H1 (cell line): ENCODE measurements at regions not wholly inside any gene's neighbourhood (a gene's known extent, or its start where the extent isn't known, plus 50 kb on each side); places are given as distances from the start of the nearest gene placed in this dataset.
"Not testable (repeated sequence)": the region's sequence is repeated elsewhere in the genome, so short reads cannot be mapped to it uniquely, and the experiment has no call there.

Experiments used
- CTCF ChIA-PET: fragments of 300-600 bp; sonication (Branson Sonifier 250); formaldehyde crosslinking; loops from one replicate; lab custom pipeline; 2021; ENCODE audit not compliant: partially characterized antibody; lab: Charles Lee
- POLR2A ChIA-PET: fragments of 300-600 bp; sonication (Branson Sonifier 250); formaldehyde crosslinking; loops from one replicate; lab custom pipeline; 2021; ENCODE audit warnings: inconsistent platforms; ENCODE audit not compliant: partially characterized antibody; lab: Charles Lee
- DNase-seq, 2 experiments: peaks; one replicate each; pipeline versions ENCODE4 v3.0.0 to v3.0.0-alpha.2; 2010 to 2022; ENCODE audit warnings: low spot score in 2 of 2, low read depth in 1 of 2, mixed read lengths in 1 of 2
- FAIRE-seq: peaks from 2 replicates; lab custom pipeline; 2011; peaks lifted over from hg19 to GRCh38; lab: Jason Lieb, UNC
- H2AFZ ChIP-seq: 2 replicates; pipeline ENCODE4 v1.8.1; 2012; ENCODE audit warnings: low read length, inconsistent platforms
- H2AK5ac ChIP-seq: 2 replicates; pipeline ENCODE4 v1.6.1; 2013; ENCODE audit warnings: low read depth, low read length
- H2BK120ac ChIP-seq: replicated peaks from 2 replicates; pipeline ENCODE3; 2013; ENCODE audit warnings: low read depth, low read length, inconsistent platforms
- H2BK12ac ChIP-seq: 2 replicates; pipeline ENCODE4 v1.6.1; 2013; ENCODE audit warnings: low read depth, low read length
- H2BK15ac ChIP-seq: 2 replicates; pipeline ENCODE4 v1.6.1; 2013; ENCODE audit warnings: low read length
- H2BK20ac ChIP-seq: 2 replicates; pipeline ENCODE4 v1.6.1; 2013; ENCODE audit warnings: low read length
- H2BK5ac ChIP-seq: 2 replicates; pipeline ENCODE4 v1.6.1; 2013; ENCODE audit warnings: low read depth, low read length
- H3K14ac ChIP-seq: 2 replicates; pipeline ENCODE4 v1.6.1; 2013; ENCODE audit warnings: inconsistent platforms; ENCODE audit not compliant: insufficient read length
- H3K18ac ChIP-seq: 2 replicates; pipeline ENCODE4 v1.6.1; 2013; ENCODE audit warnings: low read length; ENCODE audit errors: extremely low read depth
- H3K23ac ChIP-seq: 2 replicates; pipeline ENCODE4 v1.6.1; 2013; ENCODE audit warnings: inconsistent platforms; ENCODE audit not compliant: insufficient read length
- H3K23me2 ChIP-seq: 2 replicates; pipeline ENCODE4 v1.6.1; 2013; ENCODE audit warnings: low read depth, low read length
- H3K27ac ChIP-seq: 2 replicates; pipeline ENCODE4 v1.6.1; 2011; ENCODE audit warnings: low read depth, low read length, inconsistent platforms
- H3K27me3 ChIP-seq, 4 experiments: replicated peaks in 1 of 4; 1 replicate in 1 of 4; 2 replicates in 3 of 4; pipeline versions ENCODE4 v1.6.1 to v1.8.1; 2011 to 2013; ENCODE audit warnings: low read length in 3 of 4, mild to moderate bottlenecking in 3 of 4, inconsistent platforms in 2 of 4, mixed read lengths in 2 of 4, moderate library complexity in 1 of 4; ENCODE audit not compliant: control insufficient read depth in 3 of 4, insufficient read depth in 3 of 4; ENCODE audit errors: extremely low read depth in 1 of 4
- H3K36me3 ChIP-seq, 4 experiments: 2 replicates each; pipeline versions ENCODE4 v1.6.1 to v1.8.1; 2011 to 2013; ENCODE audit warnings: mild to moderate bottlenecking in 4 of 4, low read length in 3 of 4, moderate library complexity in 2 of 4, control low read depth in 1 of 4, inconsistent platforms in 1 of 4; ENCODE audit not compliant: insufficient read depth in 4 of 4, control insufficient read depth in 2 of 4
- H3K4ac ChIP-seq: replicated peaks from 2 replicates; pipeline ENCODE3; 2013; ENCODE audit warnings: low read length, low read depth, mixed read lengths, inconsistent platforms; ENCODE audit not compliant: insufficient read length
- H3K4me1 ChIP-seq, 4 experiments: replicated peaks in 1 of 4; 1 replicate in 1 of 4; 2 replicates in 3 of 4; pipeline versions ENCODE4 v1.6.1 to v1.8.1; 2011 to 2013; ENCODE audit warnings: low read length in 3 of 4, inconsistent platforms in 2 of 4, mixed read lengths in 1 of 4; ENCODE audit not compliant: insufficient read depth in 4 of 4, control insufficient read depth in 3 of 4
- H3K4me2 ChIP-seq, 2 experiments: 2 replicates each; pipeline versions ENCODE4 v1.6.1 to v1.8.1; 2011 to 2013; ENCODE audit warnings: low read depth in 2 of 2, low read length in 2 of 2, control low read depth in 1 of 2, inconsistent platforms in 1 of 2, mild to moderate bottlenecking in 1 of 2; ENCODE audit not compliant: insufficient read depth in 1 of 2
- H3K4me3 ChIP-seq, 4 experiments: fragments of 200-600, 300-600 bp in 1 of 4; sonication (generic), shearing (Covaris generic), sonication (Bioruptor Twin) in 1 of 4; 2 replicates each; pipeline versions ENCODE4 v1.5.1 to v1.8.1; 2011 to 2016; ENCODE audit warnings: low read length in 4 of 4, low read depth in 3 of 4, control low read depth in 2 of 4, inconsistent platforms in 2 of 4, mild to moderate bottlenecking in 2 of 4, mixed read lengths in 1 of 4, moderate library complexity in 1 of 4; ENCODE audit not compliant: insufficient read depth in 2 of 4; ENCODE audit errors: extremely low read depth in 1 of 4
- H3K56ac ChIP-seq: replicated peaks from 2 replicates; pipeline ENCODE3; 2013; ENCODE audit warnings: low read depth, mild to moderate bottlenecking, mixed read lengths, low read length, inconsistent platforms; ENCODE audit not compliant: insufficient read length
- H3K79me1 ChIP-seq: 2 replicates; pipeline ENCODE4 v1.6.1; 2013; ENCODE audit warnings: low read depth, low read length, control low read depth
- H3K79me2 ChIP-seq, 2 experiments: 2 replicates each; pipeline versions ENCODE4 v1.6.1 to v1.8.1; 2012 to 2013; ENCODE audit warnings: low read length in 2 of 2, mild to moderate bottlenecking in 2 of 2, inconsistent platforms in 1 of 2; ENCODE audit not compliant: insufficient read depth in 2 of 2, control insufficient read depth in 1 of 2
- H3K9ac ChIP-seq, 4 experiments: replicated peaks in 1 of 4; 1 replicate in 1 of 4; 2 replicates in 3 of 4; pipeline versions ENCODE4 v1.6.1 to v1.8.1; 2011 to 2013; ENCODE audit warnings: low read depth in 3 of 4, low read length in 3 of 4, control low read depth in 2 of 4, mild to moderate bottlenecking in 2 of 4, moderate library complexity in 2 of 4, inconsistent platforms in 1 of 4; ENCODE audit errors: extremely low read depth in 1 of 4
- H3K9me3 ChIP-seq, 2 experiments: 2 replicates each; pipeline versions ENCODE4 v1.6.1 to v1.8.1; 2012 to 2013; ENCODE audit warnings: mild to moderate bottlenecking in 2 of 2, moderate library complexity in 2 of 2, control low read depth in 1 of 2, inconsistent platforms in 1 of 2, low read depth in 1 of 2, low read length in 1 of 2, mixed read lengths in 1 of 2; ENCODE audit not compliant: insufficient read depth in 2 of 2
- H4K20me1 ChIP-seq, 2 experiments: replicated peaks in 1 of 2; 2 replicates each; pipeline versions ENCODE3 to v1.8.1; 2011 to 2013; ENCODE audit warnings: inconsistent platforms in 2 of 2, low read length in 2 of 2, mild to moderate bottlenecking in 1 of 2; ENCODE audit not compliant: insufficient read depth in 2 of 2, control insufficient read depth in 1 of 2
- H4K5ac ChIP-seq: 2 replicates; pipeline ENCODE4 v1.6.1; 2013; ENCODE audit warnings: low read length, low read depth, mixed read lengths, inconsistent platforms; ENCODE audit not compliant: insufficient read length
- H4K8ac ChIP-seq: 2 replicates; pipeline ENCODE4 v1.8.0; 2013; ENCODE audit warnings: mild to moderate bottlenecking, moderate library complexity, low read length, inconsistent platforms; ENCODE audit not compliant: insufficient read depth; ENCODE audit errors: extremely low read depth
- H4K91ac ChIP-seq: replicated peaks from 2 replicates; pipeline ENCODE3; 2013; ENCODE audit warnings: low read length, mixed read lengths, inconsistent platforms; ENCODE audit not compliant: insufficient read length
- CHD7 ChIP-seq: fragments of 300-600 bp; sonication (generic); IDR thresholded peaks from 2 replicates; pipeline ENCODE4 v1.7.1; 2012; ENCODE audit warnings: low read length, moderate library complexity, mild to moderate bottlenecking, inconsistent platforms; ENCODE audit not compliant: insufficient replicate concordance
- WGBS, 2 experiments: shearing (Covaris generic) in 1 of 2; methylation state at CpG; one replicate each; pipeline versions ENCODE4 v1.1.6 to v1.1.7; 2013 to 2015; ENCODE audit warnings: low lambda C conversion rate in 2 of 2, mixed read lengths in 2 of 2, inconsistent platforms in 1 of 2, low coverage in 1 of 2, missing lambda C conversion rate in 1 of 2; ENCODE audit not compliant: insufficient replicate concordance in 2 of 2, insufficient coverage in 1 of 2, insufficient read length in 1 of 2; ENCODE audit errors: extremely low coverage in 1 of 2, missing lambda C conversion rate in 1 of 2; 5-methylcytosine and 5-hydroxymethylcytosine counted together

GRCh38 chr20:26160916-26161315 is 464.3 kb upstream of the ZNF337 start:
- H2BK15ac ChIP-seq, H3K56ac ChIP-seq, H3K79me2 ChIP-seq, H3K9me3 ChIP-seq, H2BK20ac ChIP-seq, H2AK5ac ChIP-seq, H3K36me3 ChIP-seq, H3K27me3 ChIP-seq, POLR2A ChIA-PET, H4K91ac ChIP-seq, H2AFZ ChIP-seq, H3K27ac ChIP-seq, H4K5ac ChIP-seq, H3K4me1 ChIP-seq, H2BK120ac ChIP-seq, H3K79me1 ChIP-seq, H3K18ac ChIP-seq, H3K23me2 ChIP-seq, H3K23ac ChIP-seq, H3K14ac ChIP-seq, CTCF ChIA-PET, H3K9ac ChIP-seq, H4K20me1 ChIP-seq, DNase-seq, H3K4ac ChIP-seq, H4K8ac ChIP-seq, H2BK12ac ChIP-seq: not testable (repeated sequence)
- H3K4me2 ChIP-seq = peak overlapping the region in 1 of 2 experiments; percentile 40; a peak in 1 of 4 replicates
- WGBS, 2 experiments = 0% methylated on average over 2 of the region's 2 CpGs; no CpG with 5 or more reads in 1 of the 2 experiments
- peak; percentile 95 for FAIRE-seq
- H2BK5ac ChIP-seq = peak overlapping the region; percentile 66; the same call in 1 of the 2 replicates
- peak; percentile 63 for TF ChIP-seq CHD7
- H3K4me3 ChIP-seq = peak overlapping the region in 1 of 4 experiments; percentile 47; a peak in 2 of 8 replicates
